Keratinocyte (primary cell): ENCODE measurements at regions not wholly inside any gene's neighbourhood (a gene's known extent, or its start where the extent isn't known, plus 50 kb on each side); places are given as distances from the start of the nearest gene placed in this dataset.

Experiments used
- DNase-seq: peaks from one replicate; pipeline ENCODE4 v3.0.0-alpha.2; 2011; ENCODE audit warnings: low read depth, missing footprints, low spot score
- FAIRE-seq: peaks from 2 replicates; lab custom pipeline; 2011; peaks lifted over from hg19 to GRCh38; lab: Jason Lieb, UNC
- H2AFZ ChIP-seq: 2 replicates; pipeline ENCODE4 v1.6.0; 2012; ENCODE audit warnings: low read length, control low read depth, inconsistent platforms; ENCODE audit not compliant: control insufficient read depth
- H3K27ac ChIP-seq: 2 replicates; pipeline ENCODE4 v1.5.1; 2011; ENCODE audit warnings: low read length; ENCODE audit not compliant: control insufficient read depth, insufficient read depth
- H3K27me3 ChIP-seq: 3 replicates; pipeline ENCODE4 v1.6.0; 2011; ENCODE audit warnings: low read length; ENCODE audit not compliant: control insufficient read depth, insufficient read depth; ENCODE audit errors: extremely low read depth
- H3K36me3 ChIP-seq, 2 experiments: 2 replicates in 1 of 2; 3 replicates in 1 of 2; pipeline ENCODE4 v1.5.1; 2011; ENCODE audit warnings: low read length in 2 of 2, mild to moderate bottlenecking in 1 of 2; ENCODE audit not compliant: control insufficient read depth in 2 of 2, insufficient read depth in 2 of 2; ENCODE audit errors: extremely low read depth in 1 of 2
- H3K4me1 ChIP-seq: 3 replicates; pipeline ENCODE4 v1.5.1; 2011; ENCODE audit warnings: low read length; ENCODE audit not compliant: control insufficient read depth, insufficient read depth; ENCODE audit errors: extremely low read depth
- H3K4me2 ChIP-seq: 3 replicates; pipeline ENCODE4 v1.6.0; 2011; ENCODE audit warnings: low read depth, low read length; ENCODE audit not compliant: control insufficient read depth, insufficient read depth; ENCODE audit errors: extremely low read depth
- H3K4me3 ChIP-seq, 3 experiments: fragments of 200-600 bp in 1 of 3; sonication (generic) in 1 of 3; 2 replicates in 2 of 3; 3 replicates in 1 of 3; pipeline ENCODE4 v1.5.1; 2011 to 2016; ENCODE audit warnings: low read length in 3 of 3, mild to moderate bottlenecking in 3 of 3, control low read depth in 2 of 3, inconsistent platforms in 1 of 3, low read depth in 1 of 3, mixed read lengths in 1 of 3, mixed run types in 1 of 3, moderate library complexity in 1 of 3; ENCODE audit not compliant: control insufficient read depth in 2 of 3, insufficient read depth in 2 of 3; ENCODE audit errors: extremely low read depth in 1 of 3
- H3K79me2 ChIP-seq: 2 replicates; pipeline ENCODE4 v1.6.0; 2012; ENCODE audit warnings: low read length; ENCODE audit not compliant: control insufficient read depth, insufficient read depth
- H3K9ac ChIP-seq: 3 replicates; pipeline ENCODE4 v1.6.0; 2011; ENCODE audit warnings: low read length; ENCODE audit not compliant: control insufficient read depth, insufficient read depth; ENCODE audit errors: extremely low read depth
- H3K9me1 ChIP-seq: 3 replicates; pipeline ENCODE4 v1.6.0; 2011; ENCODE audit warnings: low read length; ENCODE audit not compliant: control insufficient read depth, insufficient read depth; ENCODE audit errors: extremely low read depth
- H3K9me3 ChIP-seq: 2 replicates; pipeline ENCODE4 v1.5.1; 2012; ENCODE audit warnings: low read depth, low read length; ENCODE audit not compliant: control insufficient read depth
- H4K20me1 ChIP-seq: 3 replicates; pipeline ENCODE4 v1.6.0; 2011; ENCODE audit warnings: low read length; ENCODE audit not compliant: control insufficient read depth, insufficient read depth; ENCODE audit errors: extremely low read depth
- EZH2 ChIP-seq: IDR thresholded peaks from one replicate; pipeline ENCODE4 v1.6.1; 2012; ENCODE audit warnings: inconsistent platforms, mild to moderate bottlenecking, low read length, moderate library complexity
- dilution Hi-C: fragments of 300-500 bp; cut with MboI; formaldehyde crosslinking; loops from one replicate; pipeline ENCODE4 v1.7.0; 2020; ENCODE audit warnings: low sequenced_read_pairs; ENCODE audit not compliant: extremely low pct_ligation_motif_present
- TF ChIP-seq, protein P1 (sequence below), 3 experiments: IDR thresholded peaks in 1 of 3; conservative IDR thresholded peaks in 1 of 3; optimal IDR thresholded peaks in 1 of 3; 2 replicates in 2 of 3; 3 replicates in 1 of 3; pipeline versions ENCODE3 to v1.5.1; 2011; ENCODE audit warnings: low read length in 3 of 3, mild to moderate bottlenecking in 3 of 3, moderate library complexity in 2 of 3, control low read depth in 1 of 3, inconsistent platforms in 1 of 3; ENCODE audit not compliant: insufficient read depth in 2 of 3; ENCODE audit errors: extremely low read depth in 1 of 3

DNA sequence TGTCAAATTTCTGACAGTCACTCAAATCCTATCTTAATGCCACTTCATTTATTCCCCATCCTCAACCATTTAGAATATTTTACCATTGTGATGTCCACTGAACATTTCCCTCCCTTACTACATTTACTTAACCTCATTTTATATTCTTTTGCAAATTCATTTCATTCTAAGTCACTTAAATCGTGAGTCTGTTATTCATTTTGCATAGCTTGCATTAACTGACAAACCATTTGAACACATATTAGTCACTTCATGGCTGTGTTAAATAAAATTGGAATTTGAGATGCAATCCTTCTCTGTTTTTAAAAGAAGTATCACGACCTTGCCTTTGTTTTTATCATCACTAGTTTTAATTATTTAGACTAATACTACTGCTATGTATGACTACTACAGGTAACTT is 199.4 kb upstream of the COL11A1 start:
- DNase-seq (no peak), FAIRE-seq (no peak)
- no peaks in the 10 kb centered on the region for H3K27me3 ChIP-seq
- H3K9ac ChIP-seq: no peak overlapping the region
- no peaks in the 10 kb centered on the region for H3K9me3 ChIP-seq
- no peaks in the 10 kb centered on the region for H4K20me1 ChIP-seq
- TF ChIP-seq, protein P1, sequence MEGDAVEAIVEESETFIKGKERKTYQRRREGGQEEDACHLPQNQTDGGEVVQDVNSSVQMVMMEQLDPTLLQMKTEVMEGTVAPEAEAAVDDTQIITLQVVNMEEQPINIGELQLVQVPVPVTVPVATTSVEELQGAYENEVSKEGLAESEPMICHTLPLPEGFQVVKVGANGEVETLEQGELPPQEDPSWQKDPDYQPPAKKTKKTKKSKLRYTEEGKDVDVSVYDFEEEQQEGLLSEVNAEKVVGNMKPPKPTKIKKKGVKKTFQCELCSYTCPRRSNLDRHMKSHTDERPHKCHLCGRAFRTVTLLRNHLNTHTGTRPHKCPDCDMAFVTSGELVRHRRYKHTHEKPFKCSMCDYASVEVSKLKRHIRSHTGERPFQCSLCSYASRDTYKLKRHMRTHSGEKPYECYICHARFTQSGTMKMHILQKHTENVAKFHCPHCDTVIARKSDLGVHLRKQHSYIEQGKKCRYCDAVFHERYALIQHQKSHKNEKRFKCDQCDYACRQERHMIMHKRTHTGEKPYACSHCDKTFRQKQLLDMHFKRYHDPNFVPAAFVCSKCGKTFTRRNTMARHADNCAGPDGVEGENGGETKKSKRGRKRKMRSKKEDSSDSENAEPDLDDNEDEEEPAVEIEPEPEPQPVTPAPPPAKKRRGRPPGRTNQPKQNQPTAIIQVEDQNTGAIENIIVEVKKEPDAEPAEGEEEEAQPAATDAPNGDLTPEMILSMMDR (optimal IDR thresholded peaks at IDR 0.05 in 1 of 3, IDR thresholded peaks at IDR 0.05 in 1 of 3, conservative IDR thresholded peaks at IDR 0.05 in 1 of 3; ENCODE audit: extremely low read depth in 1 of 3, insufficient read depth in 2 of 3, low read length in 3 of 3): no peak
- TF ChIP-seq EZH2: no peak
- no peak overlapping the region for H3K27ac ChIP-seq
- dilution Hi-C loops: no loop called here
- H3K4me2 ChIP-seq: no peak overlapping the region
- no peaks in the 10 kb centered on the region for H3K79me2 ChIP-seq
- no peaks in the 10 kb centered on the region for H3K4me1 ChIP-seq
- H3K4me3 ChIP-seq: no peak overlapping the region
- no peaks in the 10 kb centered on the region for H3K36me3 ChIP-seq
- H2AFZ ChIP-seq: no peak overlapping the region
- H3K9me1 ChIP-seq: no peaks in the 10 kb centered on the region

DNA sequence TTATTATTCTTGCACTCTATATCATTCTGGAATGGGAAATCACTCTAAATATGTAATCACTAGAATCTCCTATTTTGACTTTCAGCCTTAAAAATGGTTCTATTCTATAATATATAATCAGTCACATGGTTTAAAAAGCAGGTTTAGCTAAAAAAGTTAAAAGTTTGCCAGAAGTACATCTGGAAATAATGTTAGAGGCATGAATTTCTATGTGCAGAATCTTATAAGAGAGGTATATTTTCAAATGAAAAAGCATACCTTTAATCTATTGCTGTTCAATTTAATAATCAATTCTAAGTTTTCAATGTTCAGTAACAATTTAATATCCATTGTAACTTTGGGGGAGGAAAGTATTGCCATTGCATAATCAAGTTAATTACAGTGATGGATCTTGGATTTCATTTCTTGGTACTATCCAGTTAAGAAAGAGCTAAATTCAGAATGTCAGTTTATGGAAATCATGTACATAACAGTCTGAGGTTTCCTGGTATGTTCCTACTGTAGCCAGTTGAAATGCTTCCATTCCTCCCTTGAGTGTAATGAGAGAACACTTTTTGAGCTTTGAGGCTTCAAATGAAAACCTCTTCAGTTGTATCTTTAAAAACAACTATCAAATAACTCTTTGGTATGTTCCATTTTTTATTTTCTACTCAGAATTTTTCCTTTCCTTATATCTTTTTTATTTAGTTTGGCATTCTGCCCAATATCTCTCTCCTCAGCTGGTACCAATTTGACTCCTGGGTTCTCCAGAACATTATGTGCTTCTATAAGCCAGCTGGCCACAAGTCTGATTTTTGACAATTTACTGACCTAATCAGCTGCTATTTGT is 175.7 kb upstream of the COL11A1 start:
- Histone ChIP-seq H3K27ac (no peak overlapping the region), H3K79me2 (no peaks in the 10 kb centered on the region), H2AFZ (no peak overlapping the region), H3K9me3 (no peaks in the 10 kb centered on the region), H3K4me1 (no peaks in the 10 kb centered on the region), H3K4me3 (no peak overlapping the region), H3K27me3 (no peaks in the 10 kb centered on the region), H3K36me3 (no peaks in the 10 kb centered on the region), H3K4me2 (no peak overlapping the region), H3K9me1 (no peaks in the 10 kb centered on the region), H3K9ac (no peak overlapping the region), H4K20me1 (no peaks in the 10 kb centered on the region)
- TF ChIP-seq EZH2: no peak
- TF ChIP-seq, protein P1 (optimal IDR thresholded peaks at IDR 0.05 in 1 of 3, IDR thresholded peaks at IDR 0.05 in 1 of 3, conservative IDR thresholded peaks at IDR 0.05 in 1 of 3; ENCODE audit: extremely low read depth in 1 of 3, insufficient read depth in 2 of 3, low read length in 3 of 3): no peak
- no peak for DNase-seq
- dilution Hi-C loops: no loop called here
- no peak for FAIRE-seq
